ENCODE measurements at regions not wholly inside any gene's neighbourhood (a gene's known extent, or its start where the extent isn't known, plus 50 kb on each side); places are given as distances from the start of the nearest gene placed in this dataset.
A peak's percentile ranks its signal among the peaks of the same experiment; 100 is the strongest.

DNA sequence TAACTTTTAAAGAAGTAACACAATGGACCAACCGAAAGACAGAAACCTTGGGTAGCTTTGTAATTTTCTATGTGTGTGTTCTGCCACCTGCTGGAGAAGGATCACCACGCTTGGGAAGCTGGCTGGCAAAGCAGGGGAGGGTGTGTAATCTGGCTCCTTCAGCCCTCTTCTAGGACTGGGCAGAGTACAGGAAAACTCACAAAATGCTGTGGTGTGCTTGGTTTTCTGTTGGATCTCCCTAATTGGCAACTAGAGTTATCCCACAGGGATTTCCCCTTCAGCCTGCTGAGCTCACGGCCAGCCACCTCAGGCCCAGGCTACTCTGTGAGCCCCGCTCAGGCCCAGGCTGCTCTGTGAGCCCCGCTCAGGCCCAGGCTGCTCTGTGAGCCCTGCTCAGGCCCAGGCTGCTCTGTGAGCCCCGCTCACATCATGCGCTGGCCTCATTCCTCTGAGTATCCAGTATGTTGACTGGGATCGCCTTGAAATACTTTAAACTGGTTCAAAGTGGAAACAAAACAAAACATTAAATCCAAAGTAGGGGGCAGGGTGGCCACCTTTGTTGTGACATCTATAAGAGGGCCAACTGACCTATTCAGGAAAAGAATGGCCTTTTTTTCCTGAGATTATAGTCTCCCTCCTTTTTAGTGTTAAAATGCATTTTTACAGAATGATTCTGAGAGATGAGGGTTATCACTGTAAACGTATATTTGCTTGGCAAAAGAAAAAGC is 52.0 kb upstream of the RNU6-8 start:
- peak; percentile 33 for DNase-seq

DNA sequence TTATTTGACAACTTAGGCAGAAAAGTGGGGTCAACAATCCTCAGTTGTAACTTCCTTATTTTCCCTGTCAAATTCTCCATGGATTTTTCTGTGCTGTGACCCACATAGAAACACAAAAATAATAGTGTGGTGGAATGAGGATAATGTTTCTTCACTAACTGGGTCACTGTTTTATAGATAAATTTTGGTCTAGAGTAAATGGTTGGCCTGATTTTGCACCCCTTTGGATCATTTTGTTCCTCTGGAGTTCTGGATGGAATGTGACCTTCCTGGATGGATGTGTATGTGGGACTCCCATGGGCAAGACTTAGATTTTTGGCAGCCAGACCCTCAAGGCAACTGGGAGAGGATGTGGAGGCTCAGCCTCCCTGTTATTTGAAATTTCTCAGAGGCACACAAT is 52.7 kb upstream of the RNU6-8 start:
- no peak for DNase-seq

DNA sequence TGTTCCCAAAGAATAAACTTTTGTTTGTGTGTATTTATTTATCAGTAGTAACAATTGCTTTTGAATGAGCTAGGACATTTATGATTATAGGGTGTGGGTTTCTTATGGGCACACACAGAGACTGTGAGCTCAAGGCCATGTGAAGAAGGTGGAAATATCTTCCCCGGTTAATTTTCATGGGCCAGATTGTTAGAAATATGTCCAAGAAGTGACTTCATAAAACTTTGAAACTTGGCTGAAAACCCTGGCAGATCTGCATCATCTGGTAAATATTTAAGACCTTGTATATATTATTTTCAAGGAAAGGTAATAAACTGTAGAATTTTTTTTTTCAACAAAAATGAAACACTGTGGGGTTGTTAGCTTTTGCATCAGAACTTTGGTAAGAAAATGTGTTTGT is 53.5 kb upstream of the RNU6-8 start:
- no peak for DNase-seq

DNA sequence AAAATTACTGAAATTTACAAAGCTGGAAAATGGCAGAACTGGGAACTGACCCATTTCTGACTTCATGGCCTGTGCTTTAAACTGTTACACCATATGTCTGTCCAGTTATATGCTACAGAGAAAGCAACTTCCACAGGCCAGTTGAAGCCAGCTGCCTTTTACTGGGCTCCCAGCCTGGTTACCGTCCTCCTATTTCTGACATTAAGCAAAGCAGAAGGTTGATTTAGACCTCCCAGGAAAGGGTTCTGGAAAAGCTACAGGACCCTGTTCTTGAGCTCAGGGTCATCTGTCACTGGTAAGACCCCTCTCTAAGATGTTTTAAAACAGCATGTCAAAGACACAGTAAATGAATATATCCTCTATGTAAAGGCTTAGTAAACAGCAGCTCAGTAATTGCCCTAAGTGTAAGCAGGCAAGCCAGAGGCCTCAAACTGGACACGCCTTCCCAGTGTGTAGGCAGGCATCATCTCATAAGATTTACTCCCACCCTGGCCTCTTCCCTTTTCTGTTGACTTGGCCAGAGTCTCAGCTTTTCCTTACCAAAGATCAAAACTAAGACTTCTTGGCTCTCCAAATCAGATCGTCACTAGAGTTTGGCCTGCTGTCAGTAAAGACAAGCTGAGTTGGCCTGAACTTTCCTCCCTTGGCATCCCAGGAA is 55.4 kb upstream of the RNU6-8 start:
- no peak for DNase-seq

DNA sequence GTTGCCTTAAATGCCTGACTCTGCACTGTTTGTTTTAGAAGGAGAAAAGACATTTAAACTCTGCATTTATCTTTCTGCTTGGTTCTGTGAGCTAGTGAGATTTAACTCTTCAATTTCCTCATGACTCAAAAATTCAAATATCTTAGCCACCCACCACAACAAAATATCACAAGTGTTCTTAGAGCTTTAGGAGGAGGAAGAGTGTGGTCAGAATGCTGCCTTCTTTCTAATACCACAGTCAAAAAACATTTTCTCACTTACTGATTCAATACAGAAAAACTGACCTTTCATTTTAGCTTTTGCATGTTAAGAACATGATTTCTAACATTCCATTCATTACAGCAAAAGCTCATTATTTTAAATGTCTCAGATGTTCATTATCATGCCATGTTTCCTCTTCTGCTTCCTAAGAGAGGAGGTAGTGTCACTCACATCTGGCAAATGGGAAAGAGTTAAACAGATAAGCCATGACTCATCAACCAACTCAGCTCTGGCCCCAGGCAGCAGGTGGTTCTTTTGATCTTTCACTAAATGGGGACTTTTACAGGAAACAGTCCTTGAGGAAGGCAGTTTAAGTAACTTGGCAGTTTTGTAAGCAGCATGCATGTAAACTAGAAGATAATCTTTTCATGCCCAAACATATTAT is 56.4 kb upstream of the RNU6-8 start:
- no peak for DNase-seq

DNA sequence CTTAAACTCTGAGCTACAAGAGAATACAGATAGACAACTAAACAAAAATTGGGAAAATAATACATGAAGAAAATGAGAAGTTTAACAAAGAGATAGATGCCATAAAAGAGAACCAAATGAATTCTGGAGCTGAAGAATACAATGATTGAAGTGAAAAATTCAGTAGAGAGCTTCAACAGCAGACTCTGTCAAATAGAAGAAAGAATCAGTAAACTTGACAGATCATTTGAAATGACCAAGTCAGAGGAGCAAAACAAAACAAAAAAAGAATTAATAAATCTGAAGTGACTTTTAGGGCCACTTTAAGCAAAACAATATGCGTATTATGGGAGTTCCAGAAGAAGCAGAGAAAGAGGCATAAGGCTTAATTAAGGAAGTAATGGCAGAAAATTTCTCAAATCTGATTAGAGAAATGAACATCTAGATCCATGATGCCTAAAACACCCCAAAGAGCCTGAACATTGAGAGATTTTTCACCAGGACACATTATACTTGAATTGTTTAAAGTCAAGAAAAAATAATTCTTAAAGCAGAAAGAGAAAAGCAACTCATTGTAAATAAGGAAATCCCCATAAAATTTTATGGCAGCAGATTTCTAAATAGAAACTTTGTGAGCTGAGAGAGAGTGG is 61.0 kb upstream of the RNU6-8 start:
- DNase-seq = no peak

DNA sequence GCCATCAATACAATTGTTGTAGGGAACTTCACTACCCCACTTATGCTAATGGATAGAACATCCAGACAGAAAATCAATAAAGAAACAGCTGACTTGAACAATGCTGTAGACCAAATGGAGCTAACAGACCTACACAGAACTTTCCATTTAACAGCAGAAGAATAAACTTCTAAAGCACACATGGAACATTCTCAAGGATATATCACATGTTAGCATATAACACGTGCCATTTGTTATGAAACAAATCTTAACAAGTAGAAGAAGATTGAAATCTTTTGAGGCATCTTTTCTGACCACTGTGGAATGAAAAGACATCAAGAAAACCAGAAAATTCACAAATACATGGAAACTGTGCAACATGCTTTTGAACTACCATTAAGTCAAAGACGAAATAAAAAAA is 62.5 kb upstream of the RNU6-8 start:
- DNase-seq = no peak

DNA sequence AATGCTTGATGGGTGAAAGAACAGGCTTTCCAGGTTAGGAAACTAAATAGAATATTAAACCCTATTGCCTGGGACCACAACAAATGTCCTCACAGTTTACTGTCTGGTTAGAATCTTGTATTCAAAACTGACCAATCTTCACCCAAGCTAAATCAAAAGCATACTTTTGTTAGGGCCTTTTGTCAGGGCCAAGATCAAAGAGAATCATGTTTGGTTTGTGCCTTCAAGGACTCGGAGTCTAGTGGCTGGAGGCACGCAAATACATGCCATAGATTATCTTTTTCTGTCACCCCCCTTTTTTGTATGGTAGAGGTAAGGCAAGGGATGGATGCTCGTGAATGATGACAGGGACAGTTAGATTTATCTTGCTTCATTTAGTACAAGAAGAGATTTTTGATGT is 51.1 kb upstream of the AKAP6 start:
- DNase-seq = no peak

Data from activated gamma-delta T cell treated with Interleukin-2 at 50 U/mL for 16 hours (primary cell).